SK-N-MC (cell line): ENCODE measurements at regions not wholly inside any gene's neighbourhood (a gene's known extent, or its start where the extent isn't known, plus 50 kb on each side); places are given as distances from the start of the nearest gene placed in this dataset.

Source experiments
- DNase-seq: peaks from one replicate; pipeline ENCODE4 v3.0.0-alpha.2; 2011; ENCODE audit warnings: low read depth, low spot score
- H3K27ac ChIP-seq: fragments of 200-600 bp; sonication (generic); 2 replicates; pipeline ENCODE4 v1.5.1; 2016; ENCODE audit warnings: mixed run types
- H3K36me3 ChIP-seq: fragments of 200-600 bp; sonication (generic); 2 replicates; pipeline ENCODE4 v1.6.1; 2017; ENCODE audit warnings: antibody characterized with exemption, low read length, mixed read lengths; ENCODE audit not compliant: insufficient read depth
- H3K4me3 ChIP-seq: fragments of 200-600 bp; sonication (generic); 2 replicates; pipeline ENCODE4 v1.5.1; 2016
- H3K9ac ChIP-seq: fragments of 200-600 bp; sonication (generic); 2 replicates; pipeline ENCODE4 v1.8.0; 2017; ENCODE audit warnings: mixed run types, mixed read lengths; ENCODE audit not compliant: insufficient read length
- H3K9me3 ChIP-seq: fragments of 200-600 bp; sonication (generic); 2 replicates; pipeline ENCODE4 v1.6.1; 2017; ENCODE audit warnings: low read depth, mild to moderate bottlenecking, antibody characterized with exemption, low read length, moderate library complexity, mixed read lengths
- EZH2 ChIP-seq: fragments of 200-600 bp; sonication (generic); IDR thresholded peaks from one replicate; pipeline ENCODE4 v1.6.1; 2017; ENCODE audit warnings: antibody characterized with exemption
- FOXP2 ChIP-seq: optimal IDR thresholded peaks from 2 replicates; pipeline ENCODE3; 2011; ENCODE audit warnings: mild to moderate bottlenecking, moderate library complexity; ENCODE audit not compliant: insufficient read depth; ENCODE audit errors: extremely low read length, control extremely low read depth
- POLR2AphosphoS5 ChIP-seq: IDR thresholded peaks from 2 replicates; pipeline ENCODE4 v1.6.1; 2012; ENCODE audit warnings: mild to moderate bottlenecking, low read depth, low read length, borderline replicate concordance

GRCh38 chr13:60933638-60934037 is 482.0 kb downstream of the PCDH20 start:
- no peaks in the 10 kb centered on the region for H3K36me3 ChIP-seq
- TF ChIP-seq FOXP2 (no peak), POLR2AphosphoS5 (no peak), EZH2 (no peak)
- H3K4me3 ChIP-seq, result no peak overlapping the region
- DNase-seq, result no peak
- no peak overlapping the region for H3K27ac ChIP-seq
- H3K9me3 ChIP-seq, result no peaks in the 10 kb centered on the region
- no peak overlapping the region for H3K9ac ChIP-seq

DNA sequence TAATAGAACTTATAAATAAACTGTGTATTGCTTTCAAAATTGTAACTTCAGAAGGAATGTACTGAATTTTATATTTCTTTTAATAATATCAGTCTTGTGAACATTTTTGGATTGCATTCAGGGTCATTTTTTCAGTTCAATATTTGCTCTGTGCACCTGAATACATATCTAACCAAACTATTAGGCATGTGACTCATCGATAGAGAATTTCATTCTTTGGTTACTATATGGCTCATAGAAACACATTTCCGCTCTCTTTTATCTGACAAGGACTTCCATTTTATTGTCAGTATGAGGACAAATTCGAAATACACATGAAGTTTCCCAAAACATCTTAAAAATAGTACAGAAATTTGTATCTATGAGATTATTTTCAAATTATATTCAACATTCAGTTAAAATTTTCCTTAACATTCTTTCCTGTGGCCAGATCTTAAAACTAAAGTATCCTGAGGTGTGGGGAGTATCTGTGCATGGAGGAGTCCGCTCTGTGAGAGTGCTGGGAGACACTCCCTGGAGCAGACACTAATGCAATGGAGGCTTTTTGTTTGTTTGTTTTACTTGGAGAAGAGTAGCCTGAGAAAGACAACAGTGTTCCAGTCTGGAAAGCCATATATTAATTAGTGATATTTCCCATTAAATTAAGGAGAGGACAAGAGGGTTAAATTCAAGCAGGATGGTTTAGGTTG is 483.6 kb downstream of the PCDH20 start:
- H3K36me3 ChIP-seq, result no peaks in the 10 kb centered on the region
- H3K9ac ChIP-seq, result no peak overlapping the region
- no peaks in the 10 kb centered on the region for H3K9me3 ChIP-seq
- no peak for DNase-seq
- H3K4me3 ChIP-seq, result no peak overlapping the region
- H3K27ac ChIP-seq, result no peak overlapping the region
- TF ChIP-seq EZH2, result no peak
- no peak for TF ChIP-seq FOXP2

GRCh38 chr13:60925686-60926085 is 490.0 kb downstream of the PCDH20 start:
- no peak overlapping the region for H3K27ac ChIP-seq
- no peaks in the 10 kb centered on the region for H3K36me3 ChIP-seq
- no peak overlapping the region for H3K9ac ChIP-seq
- no peak overlapping the region for H3K4me3 ChIP-seq
- DNase-seq, result no peak
- TF ChIP-seq FOXP2, result no peak
- no peak for TF ChIP-seq EZH2
- no peak for TF ChIP-seq POLR2AphosphoS5
- no peaks in the 10 kb centered on the region for H3K9me3 ChIP-seq

- no peak overlapping the region for H3K27ac ChIP-seq
- H3K9me3 ChIP-seq, result no peaks in the 10 kb centered on the region
- H3K4me3 ChIP-seq, result no peak overlapping the region
- no peaks in the 10 kb centered on the region for H3K36me3 ChIP-seq
- DNase-seq, result no peak
- TF ChIP-seq FOXP2 (no peak), POLR2AphosphoS5 (no peak), EZH2 (no peak)
- no peak overlapping the region for H3K9ac ChIP-seq
Measured at GRCh38 chr13:60924856-60925255, 490.8 kb downstream of the PCDH20 start.

- H3K27ac ChIP-seq, result no peak overlapping the region
- H3K9ac ChIP-seq, result no peak overlapping the region
- no peaks in the 10 kb centered on the region for H3K9me3 ChIP-seq
- DNase-seq, result no peak
- H3K36me3 ChIP-seq, result no peaks in the 10 kb centered on the region
- no peak overlapping the region for H3K4me3 ChIP-seq
- no peak for TF ChIP-seq POLR2AphosphoS5
- no peak for TF ChIP-seq EZH2
- no peak for TF ChIP-seq FOXP2
Measured at GRCh38 chr13:60922576-60923231, 492.9 kb downstream of the PCDH20 start.

DNA sequence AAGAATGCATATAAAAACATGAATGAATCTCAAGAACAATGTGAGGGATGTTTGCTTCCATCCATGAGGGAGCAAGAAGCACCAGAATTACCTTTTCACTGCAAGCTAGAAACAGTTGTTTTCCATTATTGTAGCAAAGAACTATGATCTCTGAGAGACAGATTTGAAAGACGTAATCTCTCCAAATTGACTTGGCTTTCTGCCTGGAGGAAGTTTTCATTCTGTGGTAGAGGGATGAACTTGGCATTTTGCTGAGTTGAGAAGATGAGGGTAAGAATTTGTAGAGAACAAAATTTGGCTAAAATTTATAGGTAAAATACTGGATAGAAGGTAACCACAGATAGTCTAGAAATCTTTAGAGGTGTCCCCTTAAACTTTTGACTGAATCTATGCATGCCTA is 496.8 kb downstream of the TDRD3 start:
- no peak overlapping the region for H3K4me3 ChIP-seq
- TF ChIP-seq FOXP2 (no peak), EZH2 (no peak), POLR2AphosphoS5 (no peak)

GRCh38 chr13:60887711-60888110 is 490.7 kb downstream of the TDRD3 start:
- TF ChIP-seq FOXP2, result no peak
- no peak for TF ChIP-seq POLR2AphosphoS5
- TF ChIP-seq EZH2, result no peak
- no peaks in the 10 kb centered on the region for H3K36me3 ChIP-seq
- no peak overlapping the region for H3K4me3 ChIP-seq
- DNase-seq, result no peak
- no peak overlapping the region for H3K27ac ChIP-seq
- H3K9ac ChIP-seq, result no peak overlapping the region
- no peaks in the 10 kb centered on the region for H3K9me3 ChIP-seq

More for the DNA sequence above, 496.8 kb downstream of the TDRD3 start:
- Histone ChIP-seq H3K36me3 (no peaks in the 10 kb centered on the region), H3K9ac (no peak overlapping the region), H3K9me3 (no peaks in the 10 kb centered on the region), H3K27ac (no peak overlapping the region)
- DNase-seq, result no peak

- TF ChIP-seq POLR2AphosphoS5 (no peak), FOXP2 (no peak), EZH2 (no peak)
- Histone ChIP-seq H3K9me3 (no peaks in the 10 kb centered on the region; the same call in 1 of the 2 replicates), H3K27ac (no peak overlapping the region)
Measured at GRCh38 chr13:60881507-60881906, 484.5 kb downstream of the TDRD3 start.

More at GRCh38 chr13:60881507-60881906, 484.5 kb downstream of the TDRD3 start:
- H3K4me3 ChIP-seq, result no peak overlapping the region
- no peak overlapping the region for H3K9ac ChIP-seq
- H3K36me3 ChIP-seq, result no peaks in the 10 kb centered on the region
- DNase-seq, result no peak
